OCI-LY3 (cell line): ENCODE measurements at regions not wholly inside any gene's neighbourhood (a gene's known extent, or its start where the extent isn't known, plus 50 kb on each side); places are given as distances from the start of the nearest gene placed in this dataset.

Experiments used
- CTCF ChIP-seq: fragments of 200-600, 300-600 bp; sonication (generic); IDR thresholded peaks from 2 replicates; pipeline ENCODE4 v1.5.1; 2014; ENCODE audit warnings: antibody characterized with exemption, low read length, low read depth
- EZH2phosphoT487 ChIP-seq: fragments of 200-600 bp; shearing (Covaris generic); IDR thresholded peaks from 2 replicates; pipeline ENCODE4 v1.6.1; 2018; ENCODE audit warnings: antibody characterized with exemption, mixed run types, low read depth

DNA sequence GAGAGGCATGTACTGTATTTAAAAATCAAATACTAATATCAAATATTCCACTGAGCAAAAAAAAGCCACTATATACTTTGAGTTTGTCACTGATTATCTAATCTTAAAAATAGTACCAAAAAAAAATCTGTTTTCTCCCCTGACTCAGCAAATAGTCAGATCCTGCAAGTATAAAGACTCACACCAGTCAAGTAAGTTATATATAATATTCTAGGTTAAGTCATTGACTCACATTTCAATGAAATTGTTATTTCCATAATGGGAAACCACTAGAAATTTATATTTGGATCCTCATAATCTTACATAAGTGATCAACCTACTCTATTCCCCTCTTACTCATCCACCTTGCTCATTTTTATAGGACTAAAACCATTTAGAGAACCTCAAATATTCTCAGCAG is 447.2 kb upstream of the MEF2C start:
- TF ChIP-seq CTCF (no peak), EZH2phosphoT487 (no peak)
